ENCODE measurements at regions not wholly inside any gene's neighbourhood (a gene's known extent, or its start where the extent isn't known, plus 50 kb on each side); places are given as distances from the start of the nearest gene placed in this dataset.
A peak's percentile ranks its signal among the peaks of the same experiment; 100 is the strongest.

DNA sequence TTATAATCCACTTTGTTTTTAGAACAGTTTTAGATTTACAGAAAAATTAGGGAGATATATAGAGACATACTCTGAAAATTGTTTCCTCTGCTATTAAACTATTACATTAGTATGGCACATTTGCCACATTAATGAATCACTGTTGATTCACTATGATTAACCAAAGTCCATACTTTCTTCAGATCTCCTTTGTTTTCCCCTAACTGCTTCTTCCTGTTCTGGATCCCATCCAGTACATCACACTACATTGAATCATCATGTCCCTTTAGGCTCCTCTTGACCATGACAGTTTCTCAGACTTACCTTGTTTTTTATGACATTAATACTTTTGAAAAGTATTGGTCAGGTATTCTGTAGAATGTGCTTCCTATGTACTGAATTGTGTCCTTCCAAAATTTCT lies 109.2 kb upstream of the EDNRA start:
- intact Hi-C loops (cut with DNase I), result no loop called here
- H3K27ac ChIP-seq, result no peak overlapping the region
- H3K4me1 ChIP-seq, result no peaks in the 10 kb centered on the region
- DNase-seq, result no peak
- no peak for FAIRE-seq
- ATAC-seq, result peak in 1 of 4 donors; percentile 14
- no peaks in the 10 kb centered on the region for H3K9me3 ChIP-seq
- H3K36me3 ChIP-seq, result no peaks in the 10 kb centered on the region
- no peaks in the 10 kb centered on the region for H3K27me3 ChIP-seq
- no peak overlapping the region for H3K4me3 ChIP-seq
- TF ChIP-seq, protein P1, sequence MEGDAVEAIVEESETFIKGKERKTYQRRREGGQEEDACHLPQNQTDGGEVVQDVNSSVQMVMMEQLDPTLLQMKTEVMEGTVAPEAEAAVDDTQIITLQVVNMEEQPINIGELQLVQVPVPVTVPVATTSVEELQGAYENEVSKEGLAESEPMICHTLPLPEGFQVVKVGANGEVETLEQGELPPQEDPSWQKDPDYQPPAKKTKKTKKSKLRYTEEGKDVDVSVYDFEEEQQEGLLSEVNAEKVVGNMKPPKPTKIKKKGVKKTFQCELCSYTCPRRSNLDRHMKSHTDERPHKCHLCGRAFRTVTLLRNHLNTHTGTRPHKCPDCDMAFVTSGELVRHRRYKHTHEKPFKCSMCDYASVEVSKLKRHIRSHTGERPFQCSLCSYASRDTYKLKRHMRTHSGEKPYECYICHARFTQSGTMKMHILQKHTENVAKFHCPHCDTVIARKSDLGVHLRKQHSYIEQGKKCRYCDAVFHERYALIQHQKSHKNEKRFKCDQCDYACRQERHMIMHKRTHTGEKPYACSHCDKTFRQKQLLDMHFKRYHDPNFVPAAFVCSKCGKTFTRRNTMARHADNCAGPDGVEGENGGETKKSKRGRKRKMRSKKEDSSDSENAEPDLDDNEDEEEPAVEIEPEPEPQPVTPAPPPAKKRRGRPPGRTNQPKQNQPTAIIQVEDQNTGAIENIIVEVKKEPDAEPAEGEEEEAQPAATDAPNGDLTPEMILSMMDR (IDR thresholded peaks at IDR 0.05), result no peak

DNA sequence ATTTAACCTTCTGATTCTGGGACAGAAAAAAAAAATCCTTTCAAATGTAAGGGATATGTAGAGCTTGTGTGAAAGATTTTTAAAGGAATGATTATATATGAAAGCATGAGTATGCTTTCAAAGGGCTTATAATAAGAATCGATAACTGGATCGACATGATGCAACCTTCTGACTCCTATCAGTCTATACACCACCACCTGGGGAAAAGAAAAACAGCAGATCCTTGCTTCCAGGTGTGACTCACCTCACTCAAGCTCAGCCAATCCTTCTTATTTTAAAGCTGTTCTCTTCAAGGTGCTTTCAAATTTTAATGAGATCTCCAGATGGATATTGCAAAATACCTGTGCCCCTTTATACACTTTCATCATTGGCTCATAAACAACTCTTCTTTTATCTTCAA lies 102.1 kb upstream of the EDNRA start:
- FAIRE-seq (no peak), ATAC-seq (no peak)
- WGBS, 2 donors, result 55 to 70% methylated on average over 2 of the region's 2 CpGs

DNA sequence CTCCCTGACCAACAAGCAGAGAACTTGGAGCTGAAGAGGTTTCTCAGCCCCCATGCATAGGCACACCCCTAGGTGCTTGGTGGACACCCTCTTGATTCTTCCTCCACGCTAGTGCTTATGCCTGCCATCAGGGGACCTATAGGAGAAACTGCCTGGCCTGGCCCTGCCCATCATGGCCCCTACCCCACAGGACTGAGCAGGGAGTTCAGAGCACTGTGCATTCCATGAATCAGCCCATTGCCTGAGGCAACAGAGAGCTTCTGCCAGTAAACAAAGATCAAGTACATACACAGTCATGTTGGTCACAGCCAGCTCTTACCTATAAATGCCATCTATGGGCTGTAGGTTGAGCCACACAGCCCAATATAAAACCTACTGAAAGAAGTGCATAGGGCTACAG lies 99.1 kb upstream of the EDNRA start:
- DNase-seq (no peak), FAIRE-seq (no peak), ATAC-seq (no peak)
- no peak overlapping the region for H3K4me3 ChIP-seq
- intact Hi-C loops (cut with DNase I), result no loop called here
- H3K4me1 ChIP-seq, result no peaks in the 10 kb centered on the region
- 46 to 50% methylated on average over 1 of the region's 1 CpG for WGBS, 2 donors
- no peaks in the 10 kb centered on the region for H3K27me3 ChIP-seq
- H3K36me3 ChIP-seq, result no peaks in the 10 kb centered on the region
- TF ChIP-seq, protein P1 (IDR thresholded peaks at IDR 0.05), result no peak
- H3K27ac ChIP-seq, result no peak overlapping the region
- no peaks in the 10 kb centered on the region for H3K9me3 ChIP-seq

More for the DNA sequence above, 102.1 kb upstream of the EDNRA start:
- Histone ChIP-seq H3K4me1 (no peaks in the 10 kb centered on the region), H3K27ac (no peak overlapping the region), H3K36me3 (no peaks in the 10 kb centered on the region), H3K4me3 (no peak overlapping the region), H3K9me3 (no peaks in the 10 kb centered on the region), H3K27me3 (no peaks in the 10 kb centered on the region)
- TF ChIP-seq, protein P1 (IDR thresholded peaks at IDR 0.05), result no peak
- DNase-seq, result no peak
- intact Hi-C loops (cut with DNase I), result no loop called here

DNA sequence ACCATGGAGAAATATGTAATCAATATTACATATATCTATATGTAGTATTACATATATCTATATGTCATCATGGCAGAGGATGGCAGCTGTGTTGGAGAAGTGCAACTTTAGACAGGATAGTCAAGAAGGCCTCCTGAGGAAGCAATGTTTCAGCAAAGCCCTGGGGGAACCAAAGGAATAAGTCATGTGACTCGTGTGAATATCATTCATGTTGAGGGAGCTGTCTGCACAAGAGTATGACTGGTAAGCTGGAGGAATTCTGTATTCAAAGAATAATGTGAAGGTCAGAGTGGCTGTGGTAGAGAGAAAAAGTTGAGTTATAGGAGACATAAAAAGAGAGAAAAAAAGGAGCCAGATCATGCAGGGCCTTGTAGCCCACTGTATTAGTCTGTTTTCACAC lies 92.9 kb upstream of the EDNRA start:
- FAIRE-seq (no peak), ATAC-seq (no peak), DNase-seq (no peak)
- intact Hi-C loops (cut with DNase I), result no loop called here
- TF ChIP-seq, protein P1 (IDR thresholded peaks at IDR 0.05), result no peak
- Histone ChIP-seq H3K27me3 (no peaks in the 10 kb centered on the region), H3K9me3 (no peaks in the 10 kb centered on the region), H3K36me3 (no peaks in the 10 kb centered on the region), H3K4me3 (no peak overlapping the region), H3K27ac (no peak overlapping the region), H3K4me1 (no peaks in the 10 kb centered on the region)
- 29 to 39% methylated on average over 1 of the region's 1 CpG for WGBS, 2 donors

DNA sequence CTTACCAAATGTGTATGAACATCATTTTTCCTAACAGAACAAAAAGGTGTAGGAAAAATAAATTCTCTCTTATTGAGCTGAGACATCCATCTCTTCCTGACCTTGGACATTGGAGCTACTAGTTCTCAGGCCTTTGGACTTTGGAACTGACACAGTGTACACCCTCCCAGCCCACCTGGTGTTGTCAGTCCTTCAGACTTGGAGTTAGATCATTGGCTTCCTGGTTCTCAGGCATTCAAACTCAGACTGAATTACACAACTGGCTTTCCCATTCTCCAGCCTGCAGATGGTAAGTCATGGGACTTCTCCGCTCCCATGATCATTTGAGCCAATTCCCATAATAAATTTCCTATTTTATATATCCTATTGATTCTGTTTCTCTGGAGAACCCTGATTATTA lies 84.8 kb upstream of the EDNRA start:
- Histone ChIP-seq H3K9me3 (no peaks in the 10 kb centered on the region), H3K27ac (no peak overlapping the region), H3K36me3 (no peaks in the 10 kb centered on the region), H3K4me3 (no peak overlapping the region), H3K27me3 (no peaks in the 10 kb centered on the region), H3K4me1 (no peaks in the 10 kb centered on the region)
- ATAC-seq (no peak), FAIRE-seq (no peak), DNase-seq (no peak)
- intact Hi-C loops (cut with DNase I), result no loop called here
- TF ChIP-seq, protein P1 (IDR thresholded peaks at IDR 0.05), result no peak
- 0% methylated on average over 1 of the region's 1 CpG for WGBS, 2 donors

Data from pancreas (tissue), 10 donors.